MCF 10A (cell line): ENCODE measurements at regions not wholly inside any gene's neighbourhood (a gene's known extent, or its start where the extent isn't known, plus 50 kb on each side); places are given as distances from the start of the nearest gene placed in this dataset.

Source experiments
- BruUV-seq: library from RNA; stranded (reverse); fragments of 400-500 nt; replicated peaks from 2 replicates; lab custom pipeline; 2021; lab: Mats Ljungman, UMichigan
- CTCF ChIA-PET: fragments of 300-600 bp; sonication (Branson Sonifier 250); formaldehyde crosslinking; extraction: SDS; loops from one replicate; lab custom pipeline; 2021; ENCODE audit warnings: antibody characterized with exemption, inconsistent platforms; lab: Yijun Ruan, JAX
- POLR2A ChIA-PET: fragments of 300-600, 350-650 bp; sonication (Branson Sonifier 250); formaldehyde crosslinking; extraction: SDS; loops from one replicate; lab custom pipeline; 2020; ENCODE audit warnings: antibody characterized with exemption, inconsistent platforms; lab: Yijun Ruan, JAX
- DNase-seq: peaks from one replicate; pipeline ENCODE4 v3.0.0-alpha.2; 2018; ENCODE audit not compliant: unreplicated experiment
- H3K27ac Mint-ChIP-seq: one replicate; pipeline ENCODE4 v1.8.0; 2022; ENCODE audit warnings: mild to moderate bottlenecking, low read depth, mixed read lengths; ENCODE audit not compliant: unreplicated experiment
- H3K27me3 Mint-ChIP-seq: one replicate; pipeline ENCODE4 v1.8.0; 2022; ENCODE audit warnings: mixed read lengths; ENCODE audit not compliant: insufficient read depth, unreplicated experiment
- H3K36me3 Mint-ChIP-seq: one replicate; pipeline ENCODE4 v1.8.0; 2022; ENCODE audit warnings: mild to moderate bottlenecking, moderate library complexity, mixed read lengths; ENCODE audit not compliant: insufficient read depth, unreplicated experiment
- H3K4me1 Mint-ChIP-seq: one replicate; pipeline ENCODE4 v1.8.0; 2022; ENCODE audit warnings: mixed read lengths; ENCODE audit not compliant: insufficient read depth, unreplicated experiment
- H3K4me3 Mint-ChIP-seq: one replicate; pipeline ENCODE4 v1.8.0; 2022; ENCODE audit warnings: mild to moderate bottlenecking, moderate library complexity, mixed read lengths; ENCODE audit not compliant: unreplicated experiment
- H3K9me3 Mint-ChIP-seq: one replicate; pipeline ENCODE4 v1.8.0; 2022; ENCODE audit warnings: mixed read lengths; ENCODE audit not compliant: unreplicated experiment
- intact Hi-C: fragments of 100-400 bp; cut with micrococcal nuclease; formaldehyde crosslinking; loops from 2 replicates; pipeline ENCODE4 v1.14.1; 2022
- TF ChIP-seq, protein P1 (sequence below): fragments of 200-600 bp; IDR thresholded peaks from one replicate; pipeline ENCODE4 v1.8.0; 2022; ENCODE audit warnings: antibody characterized with exemption, mild to moderate bottlenecking; ENCODE audit not compliant: unreplicated experiment

- no peaks in the 10 kb centered on the region for H3K36me3 Mint-ChIP-seq
- peaks cover 48% of the 10 kb centered on the region for H3K4me1 Mint-ChIP-seq
- H3K9me3 Mint-ChIP-seq: no peaks in the 10 kb centered on the region
- no peaks in the 10 kb centered on the region for H3K27me3 Mint-ChIP-seq
- no peak overlapping the region for H3K4me3 Mint-ChIP-seq
- no peak for DNase-seq
- BruUV-seq: no TSS peak
- H3K27ac Mint-ChIP-seq: no peak overlapping the region
- ChIA-PET POLR2A (no interaction called here), CTCF (interaction anchor here (1.7 kb wide), 1 partner anchor 28 kb away, joined by 5 read pairs; no protein-coding TSS in a partner anchor)
- intact Hi-C loops: loop anchor here (1.0 to 5.0 kb wide), 2 partner anchors 130 to 221 kb away; no protein-coding TSS in a partner anchor
- TF ChIP-seq, protein P1, sequence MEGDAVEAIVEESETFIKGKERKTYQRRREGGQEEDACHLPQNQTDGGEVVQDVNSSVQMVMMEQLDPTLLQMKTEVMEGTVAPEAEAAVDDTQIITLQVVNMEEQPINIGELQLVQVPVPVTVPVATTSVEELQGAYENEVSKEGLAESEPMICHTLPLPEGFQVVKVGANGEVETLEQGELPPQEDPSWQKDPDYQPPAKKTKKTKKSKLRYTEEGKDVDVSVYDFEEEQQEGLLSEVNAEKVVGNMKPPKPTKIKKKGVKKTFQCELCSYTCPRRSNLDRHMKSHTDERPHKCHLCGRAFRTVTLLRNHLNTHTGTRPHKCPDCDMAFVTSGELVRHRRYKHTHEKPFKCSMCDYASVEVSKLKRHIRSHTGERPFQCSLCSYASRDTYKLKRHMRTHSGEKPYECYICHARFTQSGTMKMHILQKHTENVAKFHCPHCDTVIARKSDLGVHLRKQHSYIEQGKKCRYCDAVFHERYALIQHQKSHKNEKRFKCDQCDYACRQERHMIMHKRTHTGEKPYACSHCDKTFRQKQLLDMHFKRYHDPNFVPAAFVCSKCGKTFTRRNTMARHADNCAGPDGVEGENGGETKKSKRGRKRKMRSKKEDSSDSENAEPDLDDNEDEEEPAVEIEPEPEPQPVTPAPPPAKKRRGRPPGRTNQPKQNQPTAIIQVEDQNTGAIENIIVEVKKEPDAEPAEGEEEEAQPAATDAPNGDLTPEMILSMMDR: no peak
Measured at GRCh38 chr13:106377341-106377740, 158.1 kb downstream of the EFNB2 start.

DNA sequence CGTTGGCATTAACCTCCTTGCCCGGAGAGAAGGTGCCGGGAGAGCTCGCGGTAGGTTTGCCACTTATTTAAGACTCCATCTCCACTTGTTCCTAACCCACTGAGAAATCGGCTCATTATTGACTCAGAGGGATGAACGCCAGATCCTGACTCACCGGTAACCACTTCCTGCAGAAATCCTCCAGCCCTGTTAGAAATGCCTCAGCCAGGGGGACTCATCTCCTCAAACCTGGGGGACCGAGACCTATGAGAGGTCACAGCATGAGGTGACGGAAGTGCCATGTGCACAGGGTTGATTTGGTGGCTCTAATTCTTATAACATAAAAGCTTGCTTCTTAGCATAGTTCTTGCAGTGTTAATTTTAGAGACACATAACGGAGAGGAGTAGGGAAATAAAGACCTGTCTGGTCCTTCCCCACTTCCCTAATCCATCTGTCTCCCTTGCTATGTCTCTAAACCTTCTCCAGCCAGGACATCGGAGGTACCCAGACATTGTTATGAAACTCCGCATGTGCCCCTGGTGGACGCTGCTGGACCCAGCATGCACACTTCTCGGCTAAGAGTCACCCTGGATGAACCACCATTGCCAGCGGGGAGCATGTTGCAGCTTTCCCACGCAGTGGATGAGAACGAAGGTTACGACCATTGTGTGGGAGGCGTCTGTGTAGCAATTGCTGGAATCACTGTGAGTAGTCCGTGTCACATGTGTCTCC, 158.9 kb downstream of the EFNB2 start:
- CTCF ChIA-PET: interaction anchor here (0.6 to 1.7 kb wide), 3 partner anchors 27 to 1546 kb away, joined by 3 to 5 read pairs (median 3); no protein-coding TSS in a partner anchor
- DNase-seq: peak; percentile 97
- intact Hi-C loops: loop anchor here (1.0 to 5.0 kb wide), 2 partner anchors 131 to 220 kb away; no protein-coding TSS in a partner anchor

DNA sequence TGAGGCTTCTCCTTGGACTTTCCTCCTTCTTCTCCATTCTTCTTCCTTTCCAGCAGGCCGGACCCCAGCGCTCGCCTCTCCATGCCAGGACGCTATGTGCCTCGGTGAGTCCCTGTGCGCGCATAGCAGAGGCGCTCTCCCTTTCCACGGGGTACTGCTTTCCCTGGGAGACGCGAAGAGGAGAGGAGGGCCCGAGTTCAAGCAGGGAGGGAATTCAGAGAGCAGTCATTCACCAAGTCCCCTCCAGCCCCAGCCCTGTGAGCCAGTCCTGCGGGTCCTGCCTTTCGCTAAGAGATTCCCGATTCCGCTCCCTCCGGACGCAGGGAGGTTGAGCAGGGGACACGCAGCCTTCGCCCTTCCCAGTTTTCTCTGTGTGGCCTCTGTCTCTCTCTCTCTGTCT, 160.4 kb downstream of the EFNB2 start:
- TF ChIP-seq, protein P1: no peak
- ChIA-PET POLR2A (interaction anchor here (1.6 kb wide), 1 partner anchor 9 kb away, joined by 4 read pairs; no protein-coding TSS in a partner anchor), CTCF (no interaction called here)
- BruUV-seq: no TSS peak
- DNase-seq: no peak
- Mint-ChIP-seq H3K36me3 (no peaks in the 10 kb centered on the region), H3K27me3 (no peaks in the 10 kb centered on the region), H3K27ac (no peak overlapping the region), H3K4me1 (peaks cover 48% of the 10 kb centered on the region), H3K9me3 (no peaks in the 10 kb centered on the region), H3K4me3 (no peak overlapping the region)
- intact Hi-C loops: loop anchor here (5.0 kb wide), 1 partner anchor 132 kb away; no protein-coding TSS in a partner anchor

More for the DNA sequence above, 158.9 kb downstream of the EFNB2 start:
- H3K9me3 Mint-ChIP-seq: no peaks in the 10 kb centered on the region
- H3K4me3 Mint-ChIP-seq: peak overlapping the region; percentile 53
- TSS peak; percentile 72 for BruUV-seq
- H3K27ac Mint-ChIP-seq: peak overlapping the region; percentile 29
- H3K36me3 Mint-ChIP-seq: no peaks in the 10 kb centered on the region
- TF ChIP-seq, protein P1: no peak
- no peaks in the 10 kb centered on the region for H3K27me3 Mint-ChIP-seq
- POLR2A ChIA-PET: interaction anchor here (0.7 to 1.6 kb wide), 3 partner anchors 10 to 220 kb away, joined by 3 to 4 read pairs (median 3); no protein-coding TSS in a partner anchor
- peaks cover 48% of the 10 kb centered on the region for H3K4me1 Mint-ChIP-seq

DNA sequence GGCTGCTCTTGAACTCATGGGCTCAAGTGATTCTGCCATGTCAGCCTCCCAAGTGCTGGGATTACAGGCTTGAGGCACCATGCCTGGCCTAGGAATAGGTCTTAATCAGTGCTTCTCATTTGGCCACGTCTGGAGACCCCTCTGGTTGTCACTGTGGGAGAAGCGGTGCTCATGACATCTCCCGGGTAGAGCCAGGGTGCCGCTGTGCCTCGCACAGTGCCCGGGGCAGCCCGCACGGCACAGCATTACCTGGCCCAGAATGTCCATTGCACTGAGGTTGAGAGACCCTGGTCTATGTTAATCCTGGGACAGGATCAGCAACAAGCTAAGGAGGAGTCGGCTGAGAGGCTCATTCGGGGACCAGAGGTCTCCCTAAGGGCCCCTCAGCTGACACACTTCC, 160.8 kb downstream of the EFNB2 start:
- peaks cover 48% of the 10 kb centered on the region for H3K4me1 Mint-ChIP-seq
- H3K36me3 Mint-ChIP-seq: no peaks in the 10 kb centered on the region
- BruUV-seq: no TSS peak
- POLR2A ChIA-PET: no interaction called here
- H3K27ac Mint-ChIP-seq: peak overlapping the region; percentile 41
- intact Hi-C loops: loop anchor here (5.0 kb wide), 1 partner anchor 133 kb away; no protein-coding TSS in a partner anchor
- DNase-seq: no peak
- TF ChIP-seq, protein P1: no peak
- H3K4me3 Mint-ChIP-seq: no peak overlapping the region
- CTCF ChIA-PET: interaction anchor here (0.7 to 0.9 kb wide), 2 partner anchors 17 to 98 kb away, joined by 3 read pairs; no protein-coding TSS in a partner anchor
- H3K27me3 Mint-ChIP-seq: no peaks in the 10 kb centered on the region
- no peaks in the 10 kb centered on the region for H3K9me3 Mint-ChIP-seq
